Medulla oblongata (tissue), 1 donor: ENCODE measurements at regions not wholly inside any gene's neighbourhood (a gene's known extent, or its start where the extent isn't known, plus 50 kb on each side); places are given as distances from the start of the nearest gene placed in this dataset.
"Not testable (repeated sequence)": the region's sequence is repeated elsewhere in the genome, so short reads cannot be mapped to it uniquely, and the experiment has no call there.

Source experiments
- DNase-seq: peaks from one replicate; pipeline ENCODE4 v3.0.0-alpha.2; 2015; ENCODE audit errors: extremely low spot score

- no peak for DNase-seq
Measured at GRCh38 chr14:83689265-83689664, 1840.7 kb upstream of the FLRT2 start.

- no peak for DNase-seq
Measured at GRCh38 chr14:83697099-83697498, 1832.8 kb upstream of the FLRT2 start.

- no peak for DNase-seq
Measured at GRCh38 chr14:83702619-83703018, 1827.3 kb upstream of the FLRT2 start.

GRCh38 chr14:83706231-83706954 is 1823.6 kb upstream of the FLRT2 start:
- DNase-seq = no peak

- DNase-seq = no peak
Measured at GRCh38 chr14:83707056-83707455, 1822.9 kb upstream of the FLRT2 start.

- no peak for DNase-seq
Measured at GRCh38 chr14:83709116-83709515, 1820.8 kb upstream of the FLRT2 start.

GRCh38 chr14:83711046-83711445 is 1818.9 kb upstream of the FLRT2 start:
- DNase-seq = no peak

- DNase-seq = no peak
Measured at GRCh38 chr14:83712418-83713129, 1817.4 kb upstream of the FLRT2 start.

GRCh38 chr14:83713732-83714131 is 1816.2 kb upstream of the FLRT2 start:
- no peak for DNase-seq

GRCh38 chr14:83714151-83714550 is 1815.8 kb upstream of the FLRT2 start:
- DNase-seq = no peak

GRCh38 chr14:83719435-83719834 is 1810.5 kb upstream of the FLRT2 start:
- DNase-seq = not testable (repeated sequence)

- no peak for DNase-seq
Measured at GRCh38 chr14:83733670-83734069, 1796.3 kb upstream of the FLRT2 start.

GRCh38 chr14:83734431-83734830 is 1795.5 kb upstream of the FLRT2 start:
- DNase-seq = no peak

- no peak for DNase-seq
Measured at GRCh38 chr14:83741269-83741668, 1788.7 kb upstream of the FLRT2 start.

- DNase-seq = no peak
Measured at GRCh38 chr14:83744224-83744623, 1785.7 kb upstream of the FLRT2 start.

- DNase-seq = no peak
Measured at GRCh38 chr14:83744891-83745290, 1785.1 kb upstream of the FLRT2 start.

- DNase-seq = no peak
Measured at GRCh38 chr14:83746336-83746735, 1783.6 kb upstream of the FLRT2 start.

GRCh38 chr14:83757916-83758315 is 1772.0 kb upstream of the FLRT2 start:
- DNase-seq = no peak

GRCh38 chr14:83764656-83765599 is 1765.0 kb upstream of the FLRT2 start:
- no peak for DNase-seq

GRCh38 chr14:83777516-83777915 is 1752.4 kb upstream of the FLRT2 start:
- DNase-seq = no peak

GRCh38 chr14:83779266-83779665 is 1750.7 kb upstream of the FLRT2 start:
- DNase-seq = no peak

GRCh38 chr14:83780321-83780720 is 1749.6 kb upstream of the FLRT2 start:
- no peak for DNase-seq
